ENCODE measurements at regions not wholly inside any gene's neighbourhood (a gene's known extent, or its start where the extent isn't known, plus 50 kb on each side); places are given as distances from the start of the nearest gene placed in this dataset.

DNA sequence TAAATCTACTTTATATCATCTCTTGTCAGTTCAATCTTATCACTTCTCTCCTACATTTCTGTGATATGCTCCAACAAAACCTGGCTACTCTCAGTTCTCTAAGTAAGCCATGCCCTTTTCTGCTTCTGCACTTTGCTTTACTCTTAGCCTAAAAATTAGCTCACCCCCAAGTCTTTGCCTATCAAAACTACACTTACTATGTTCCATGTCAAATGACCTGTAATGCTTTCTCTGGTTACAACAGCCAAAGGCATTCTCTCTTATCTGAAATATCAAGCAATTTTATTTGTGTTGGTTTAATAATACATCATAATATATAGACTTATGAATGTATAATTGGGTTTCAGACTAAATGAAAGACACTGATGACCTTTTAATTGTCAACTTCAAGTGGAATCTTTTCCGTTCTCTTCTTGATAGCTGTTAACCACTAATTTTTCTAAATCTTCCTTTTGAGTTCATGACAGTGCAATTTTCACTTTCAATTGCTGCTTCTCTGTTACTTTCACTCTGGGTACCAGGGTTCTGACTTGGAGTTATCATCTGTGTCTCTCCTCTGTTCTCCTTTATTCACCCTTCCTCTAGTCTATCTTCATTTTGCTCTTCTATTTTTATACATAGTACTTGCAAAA is 619.0 kb upstream of the GOLIM4 start:
- no peak for TF ChIP-seq POLR2A (IDR thresholded peaks at IDR 0.05)
- TF ChIP-seq, protein P1, sequence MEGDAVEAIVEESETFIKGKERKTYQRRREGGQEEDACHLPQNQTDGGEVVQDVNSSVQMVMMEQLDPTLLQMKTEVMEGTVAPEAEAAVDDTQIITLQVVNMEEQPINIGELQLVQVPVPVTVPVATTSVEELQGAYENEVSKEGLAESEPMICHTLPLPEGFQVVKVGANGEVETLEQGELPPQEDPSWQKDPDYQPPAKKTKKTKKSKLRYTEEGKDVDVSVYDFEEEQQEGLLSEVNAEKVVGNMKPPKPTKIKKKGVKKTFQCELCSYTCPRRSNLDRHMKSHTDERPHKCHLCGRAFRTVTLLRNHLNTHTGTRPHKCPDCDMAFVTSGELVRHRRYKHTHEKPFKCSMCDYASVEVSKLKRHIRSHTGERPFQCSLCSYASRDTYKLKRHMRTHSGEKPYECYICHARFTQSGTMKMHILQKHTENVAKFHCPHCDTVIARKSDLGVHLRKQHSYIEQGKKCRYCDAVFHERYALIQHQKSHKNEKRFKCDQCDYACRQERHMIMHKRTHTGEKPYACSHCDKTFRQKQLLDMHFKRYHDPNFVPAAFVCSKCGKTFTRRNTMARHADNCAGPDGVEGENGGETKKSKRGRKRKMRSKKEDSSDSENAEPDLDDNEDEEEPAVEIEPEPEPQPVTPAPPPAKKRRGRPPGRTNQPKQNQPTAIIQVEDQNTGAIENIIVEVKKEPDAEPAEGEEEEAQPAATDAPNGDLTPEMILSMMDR (IDR thresholded peaks at IDR 0.05) = no peak
- H3K36me3 ChIP-seq (ENCODE audit: low read depth, missing control alignments) = no peaks in the 10 kb centered on the region
- H3K4me3 ChIP-seq = no peak overlapping the region
- no peak for DNase-seq
- H3K4me1 ChIP-seq = no peaks in the 10 kb centered on the region
- no peak overlapping the region for H3K27ac ChIP-seq
- H3K27me3 ChIP-seq = no peaks in the 10 kb centered on the region
- no peaks in the 10 kb centered on the region for H3K9me3 ChIP-seq
- 75 to 82% methylated on average over 1 of the region's 1 CpG for WGBS, 2 donors
- intact Hi-C loops (cut with DNase I; ENCODE audit: low total_unique reads) = no loop called here

DNA sequence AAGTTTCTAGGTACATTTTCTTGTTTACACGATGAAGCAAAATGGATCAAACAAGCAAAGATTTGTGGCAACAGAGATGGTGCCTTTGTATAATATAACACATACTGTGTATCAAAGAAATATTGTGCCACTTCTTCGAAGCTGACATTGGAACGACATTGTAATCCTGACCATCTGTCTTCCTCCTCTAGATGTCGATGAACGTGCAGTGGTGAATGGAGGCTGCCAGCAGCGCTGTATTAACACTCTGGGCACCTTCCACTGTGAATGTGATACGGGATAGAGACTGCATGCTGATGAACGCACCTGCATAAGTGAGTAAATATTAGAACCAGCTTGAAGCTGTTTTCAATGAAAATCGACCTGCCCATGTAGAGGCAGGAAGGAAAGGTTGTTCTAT is 613.3 kb upstream of the GOLIM4 start:
- H3K4me1 ChIP-seq = no peaks in the 10 kb centered on the region
- H3K27ac ChIP-seq = no peak overlapping the region
- H3K36me3 ChIP-seq (ENCODE audit: low read depth, missing control alignments) = no peaks in the 10 kb centered on the region
- H3K27me3 ChIP-seq = no peaks in the 10 kb centered on the region
- TF ChIP-seq, protein P1 (IDR thresholded peaks at IDR 0.05) = no peak
- TF ChIP-seq POLR2A (IDR thresholded peaks at IDR 0.05) = no peak
- no peak overlapping the region for H3K4me3 ChIP-seq
- no peak for DNase-seq
- intact Hi-C loops (cut with DNase I; ENCODE audit: low total_unique reads) = no loop called here
- H3K9me3 ChIP-seq = no peaks in the 10 kb centered on the region
- 67 to 79% methylated on average over 8 to 9 of the region's 9 CpGs for WGBS, 2 donors

DNA sequence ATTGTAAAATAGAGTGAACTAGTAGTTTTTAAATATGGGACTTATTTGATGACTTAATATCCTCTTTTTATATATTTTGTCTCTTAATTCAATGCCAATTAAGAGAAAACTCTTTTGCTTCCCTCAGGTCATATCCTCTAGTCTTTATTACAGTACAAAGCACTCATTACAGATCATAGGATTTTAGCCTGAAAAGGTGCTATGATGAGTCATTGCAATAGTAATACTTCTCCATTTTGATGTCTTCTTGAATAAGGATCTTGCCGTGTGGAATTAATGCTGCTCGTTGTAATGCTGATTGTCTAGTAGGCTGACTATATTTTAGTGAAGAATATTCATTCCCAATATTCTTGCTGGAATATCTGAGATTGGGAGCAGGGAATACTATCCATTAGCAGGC is 612.2 kb upstream of the GOLIM4 start:
- Histone ChIP-seq H3K36me3 (ENCODE audit: low read depth, missing control alignments) (no peaks in the 10 kb centered on the region), H3K27me3 (no peaks in the 10 kb centered on the region), H3K4me3 (no peak overlapping the region), H3K9me3 (no peaks in the 10 kb centered on the region), H3K27ac (no peak overlapping the region), H3K4me1 (no peaks in the 10 kb centered on the region)
- WGBS, 2 donors = 84 to 85% methylated on average over 2 of the region's 2 CpGs
- intact Hi-C loops (cut with DNase I; ENCODE audit: low total_unique reads) = no loop called here
- TF ChIP-seq, protein P1 (IDR thresholded peaks at IDR 0.05) = no peak
- TF ChIP-seq POLR2A (IDR thresholded peaks at IDR 0.05) = no peak
- no peak for DNase-seq

DNA sequence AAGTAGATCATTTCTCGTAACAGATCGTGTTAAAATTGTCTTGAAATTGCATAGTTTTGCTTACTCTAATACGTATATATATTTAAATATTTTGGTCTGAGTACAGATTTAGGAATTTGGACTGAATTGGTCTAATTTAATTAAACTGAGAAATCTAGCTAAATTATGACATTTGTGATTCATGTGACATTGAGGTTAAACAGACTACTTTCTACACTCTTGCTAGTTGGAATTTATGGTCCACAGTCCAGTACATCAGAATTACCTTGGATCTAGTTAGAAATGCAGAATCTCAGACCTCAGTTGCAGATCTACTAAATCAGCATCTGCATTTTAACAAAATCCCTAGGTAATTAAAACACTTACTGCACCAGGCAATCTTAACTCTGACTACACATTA is 609.7 kb upstream of the GOLIM4 start:
- no peak for TF ChIP-seq POLR2A (IDR thresholded peaks at IDR 0.05)
- TF ChIP-seq, protein P1 (IDR thresholded peaks at IDR 0.05) = no peak
- intact Hi-C loops (cut with DNase I; ENCODE audit: low total_unique reads) = no loop called here
- Histone ChIP-seq H3K4me1 (no peaks in the 10 kb centered on the region), H3K9me3 (no peaks in the 10 kb centered on the region), H3K27ac (no peak overlapping the region), H3K4me3 (no peak overlapping the region), H3K36me3 (ENCODE audit: low read depth, missing control alignments) (no peaks in the 10 kb centered on the region), H3K27me3 (no peaks in the 10 kb centered on the region)
- 90 to 93% methylated on average over 3 of the region's 3 CpGs for WGBS, 2 donors
- DNase-seq = no peak

DNA sequence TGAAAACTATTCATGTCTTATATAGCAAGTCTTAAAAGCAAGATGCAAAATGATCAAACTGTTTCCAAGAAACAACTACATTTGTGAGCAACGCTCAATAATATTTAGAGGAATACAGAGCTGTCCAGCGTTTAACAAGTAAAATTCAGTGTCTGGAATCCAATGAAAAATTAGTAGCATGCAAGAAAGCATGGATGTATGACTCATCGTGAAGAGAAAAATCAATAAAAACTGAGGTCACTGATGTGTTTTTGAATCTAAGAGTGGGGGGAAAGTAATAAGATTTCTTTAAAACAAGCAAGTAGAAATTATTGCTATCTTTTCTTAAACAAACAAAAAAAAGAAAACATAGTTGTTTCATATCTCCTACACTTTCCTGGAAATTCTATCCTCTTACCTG is 600.3 kb upstream of the GOLIM4 start:
- Histone ChIP-seq H3K4me3 (no peak overlapping the region), H3K27ac (no peak overlapping the region), H3K9me3 (no peaks in the 10 kb centered on the region), H3K4me1 (no peaks in the 10 kb centered on the region), H3K36me3 (ENCODE audit: low read depth, missing control alignments) (no peaks in the 10 kb centered on the region), H3K27me3 (no peaks in the 10 kb centered on the region)
- intact Hi-C loops (cut with DNase I; ENCODE audit: low total_unique reads) = no loop called here
- no peak for DNase-seq
- TF ChIP-seq POLR2A (IDR thresholded peaks at IDR 0.05) = no peak
- TF ChIP-seq, protein P1 (IDR thresholded peaks at IDR 0.05) = no peak
- WGBS, 2 donors = 85% methylated on average over 3 of the region's 3 CpGs

Data from testis (tissue), 2 donors.